ENCODE measurements at regions not wholly inside any gene's neighbourhood (a gene's known extent, or its start where the extent isn't known, plus 50 kb on each side); places are given as distances from the start of the nearest gene placed in this dataset.

GRCh38 chr4:67328393-67328792 is 216.9 kb downstream of the CENPC start (continued):
- TF ChIP-seq TCF4 (CRISPR knock-in tag; IDR thresholded peaks at IDR 0.05; ENCODE audit: borderline replicate concordance) (no peak), OSR1 (CRISPR knock-in tag; IDR thresholded peaks at IDR 0.05) (no peak), ZNF565 (CRISPR knock-in tag; conservative IDR thresholded peaks at IDR 0.05; ENCODE audit: low read depth) (no peak), ZFP30 (CRISPR knock-in tag; IDR thresholded peaks at IDR 0.05) (no peak), PPARA (CRISPR knock-in tag; IDR thresholded peaks at IDR 0.05; ENCODE audit: borderline replicate concordance) (no peak)

DNA sequence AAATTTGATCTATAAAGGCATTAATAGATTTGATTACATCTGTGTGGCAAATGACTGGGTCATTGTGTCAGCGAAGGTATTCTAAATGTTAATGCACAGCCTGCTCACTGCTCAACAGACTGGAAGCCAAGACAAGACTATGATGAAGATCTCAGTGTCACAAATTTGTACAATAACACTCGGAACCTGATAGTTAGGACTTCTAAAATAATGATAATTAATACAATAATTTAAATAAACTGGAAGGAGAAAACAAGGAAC is 217.4 kb downstream of the CENPC start:
- TF ChIP-seq ESRRG (CRISPR knock-in tag; IDR thresholded peaks at IDR 0.05) (no peak), ZC3H10 (CRISPR knock-in tag; IDR thresholded peaks at IDR 0.05) (no peak), ISL1 (CRISPR knock-in tag; IDR thresholded peaks at IDR 0.05) (no peak), SNAI2 (CRISPR knock-in tag; IDR thresholded peaks at IDR 0.05) (no peak), ZNF565 (CRISPR knock-in tag; conservative IDR thresholded peaks at IDR 0.05; ENCODE audit: low read depth) (no peak), CREB5 (CRISPR knock-in tag; IDR thresholded peaks at IDR 0.05; ENCODE audit: low read depth) (no peak), CSDC2 (CRISPR knock-in tag; IDR thresholded peaks at IDR 0.05) (no peak), ZFP30 (CRISPR knock-in tag; IDR thresholded peaks at IDR 0.05) (no peak)
- TF ChIP-seq, protein P1, sequence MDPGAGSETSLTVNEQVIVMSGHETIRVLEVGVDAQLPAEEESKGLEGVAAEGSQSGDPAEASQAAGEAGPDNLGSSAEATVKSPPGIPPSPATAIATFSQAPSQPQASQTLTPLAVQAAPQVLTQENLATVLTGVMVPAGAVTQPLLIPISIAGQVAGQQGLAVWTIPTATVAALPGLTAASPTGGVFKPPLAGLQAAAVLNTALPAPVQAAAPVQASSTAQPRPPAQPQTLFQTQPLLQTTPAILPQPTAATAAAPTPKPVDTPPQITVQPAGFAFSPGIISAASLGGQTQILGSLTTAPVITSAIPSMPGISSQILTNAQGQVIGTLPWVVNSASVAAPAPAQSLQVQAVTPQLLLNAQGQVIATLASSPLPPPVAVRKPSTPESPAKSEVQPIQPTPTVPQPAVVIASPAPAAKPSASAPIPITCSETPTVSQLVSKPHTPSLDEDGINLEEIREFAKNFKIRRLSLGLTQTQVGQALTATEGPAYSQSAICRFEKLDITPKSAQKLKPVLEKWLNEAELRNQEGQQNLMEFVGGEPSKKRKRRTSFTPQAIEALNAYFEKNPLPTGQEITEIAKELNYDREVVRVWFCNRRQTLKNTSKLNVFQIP (CRISPR knock-in tag; IDR thresholded peaks at IDR 0.05; ENCODE audit: borderline replicate concordance, low read depth): no peak
- no peak for ATAC-seq

DNA sequence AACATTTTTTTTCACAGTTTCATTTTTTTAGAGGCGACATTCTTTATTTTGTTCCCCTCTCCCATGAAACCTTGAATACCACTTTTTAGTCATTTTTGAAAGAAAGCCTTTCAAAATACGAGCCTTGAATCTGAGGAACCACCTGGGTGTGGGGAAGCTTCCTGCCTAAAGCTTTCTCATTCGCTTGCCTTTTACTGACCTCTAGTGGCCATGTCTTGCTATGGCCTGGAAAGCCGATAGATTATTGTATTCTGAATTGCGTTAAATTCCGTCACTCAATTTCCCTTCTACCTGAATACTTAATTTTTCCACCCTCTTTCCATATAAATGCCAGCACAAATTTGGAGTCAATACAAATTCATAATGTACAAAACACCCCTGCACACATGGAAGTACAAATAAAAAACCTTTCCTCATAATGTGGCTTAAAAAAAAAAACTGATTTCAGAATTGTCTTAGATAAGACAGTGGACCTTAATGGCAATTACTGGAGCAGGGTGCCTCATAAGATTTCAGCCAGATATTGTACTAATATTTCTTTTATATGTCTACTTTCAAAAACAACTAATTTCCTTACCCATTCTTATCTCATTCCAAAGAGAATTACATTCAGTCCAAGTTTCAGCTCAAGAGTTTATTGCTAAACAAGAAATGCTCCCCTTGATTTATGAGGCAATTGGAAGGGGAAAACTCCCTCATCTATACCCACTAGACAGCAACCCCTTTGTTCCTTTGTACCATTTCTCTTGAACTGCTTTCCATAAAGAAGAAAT is 217.9 kb downstream of the CENPC start:
- peak; percentile 95 for ATAC-seq
- TF ChIP-seq CSRNP3 (CRISPR knock-in tag; IDR thresholded peaks at IDR 0.05) (no peak), RARB (CRISPR knock-in tag; IDR thresholded peaks at IDR 0.05) (no peak), ZNF565 (CRISPR knock-in tag; conservative IDR thresholded peaks at IDR 0.05; ENCODE audit: low read depth) (no peak), ISL1 (CRISPR knock-in tag; IDR thresholded peaks at IDR 0.05) (no peak), GLIS3 (CRISPR knock-in tag; IDR thresholded peaks at IDR 0.05) (no peak), ZNF70 (CRISPR knock-in tag; IDR thresholded peaks at IDR 0.05) (no peak), SNAI2 (CRISPR knock-in tag; IDR thresholded peaks at IDR 0.05) (no peak), BACH2 (CRISPR knock-in tag; IDR thresholded peaks at IDR 0.05; ENCODE audit: borderline replicate concordance) (no peak), ZFP3 (CRISPR knock-in tag; IDR thresholded peaks at IDR 0.05) (no peak), ZC3H10 (CRISPR knock-in tag; IDR thresholded peaks at IDR 0.05) (no peak)
- TF ChIP-seq, protein P1 (CRISPR knock-in tag; IDR thresholded peaks at IDR 0.05; ENCODE audit: borderline replicate concordance, low read depth): no peak
- TF ChIP-seq, protein P2, sequence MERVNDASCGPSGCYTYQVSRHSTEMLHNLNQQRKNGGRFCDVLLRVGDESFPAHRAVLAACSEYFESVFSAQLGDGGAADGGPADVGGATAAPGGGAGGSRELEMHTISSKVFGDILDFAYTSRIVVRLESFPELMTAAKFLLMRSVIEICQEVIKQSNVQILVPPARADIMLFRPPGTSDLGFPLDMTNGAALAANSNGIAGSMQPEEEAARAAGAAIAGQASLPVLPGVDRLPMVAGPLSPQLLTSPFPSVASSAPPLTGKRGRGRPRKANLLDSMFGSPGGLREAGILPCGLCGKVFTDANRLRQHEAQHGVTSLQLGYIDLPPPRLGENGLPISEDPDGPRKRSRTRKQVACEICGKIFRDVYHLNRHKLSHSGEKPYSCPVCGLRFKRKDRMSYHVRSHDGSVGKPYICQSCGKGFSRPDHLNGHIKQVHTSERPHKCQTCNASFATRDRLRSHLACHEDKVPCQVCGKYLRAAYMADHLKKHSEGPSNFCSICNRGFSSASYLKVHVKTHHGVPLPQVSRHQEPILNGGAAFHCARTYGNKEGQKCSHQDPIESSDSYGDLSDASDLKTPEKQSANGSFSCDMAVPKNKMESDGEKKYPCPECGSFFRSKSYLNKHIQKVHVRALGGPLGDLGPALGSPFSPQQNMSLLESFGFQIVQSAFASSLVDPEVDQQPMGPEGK (CRISPR knock-in tag; IDR thresholded peaks at IDR 0.05; ENCODE audit: borderline replicate concordance): no peak

GRCh38 chr4:67325791-67326190 is 219.5 kb downstream of the CENPC start:
- no peak for ATAC-seq
- no peak for TF ChIP-seq ZNF565 (CRISPR knock-in tag; conservative IDR thresholded peaks at IDR 0.05; ENCODE audit: low read depth)
- TF ChIP-seq, protein P1 (CRISPR knock-in tag; IDR thresholded peaks at IDR 0.05; ENCODE audit: borderline replicate concordance, low read depth): no peak
- TF ChIP-seq CSRNP3 (CRISPR knock-in tag; IDR thresholded peaks at IDR 0.05): no peak
- no peak for TF ChIP-seq BACH2 (CRISPR knock-in tag; IDR thresholded peaks at IDR 0.05; ENCODE audit: borderline replicate concordance)
- TF ChIP-seq ISL1 (CRISPR knock-in tag; IDR thresholded peaks at IDR 0.05): no peak
- TF ChIP-seq CREB5 (CRISPR knock-in tag; IDR thresholded peaks at IDR 0.05; ENCODE audit: low read depth): no peak
- TF ChIP-seq ZNF8 (CRISPR knock-in tag; IDR thresholded peaks at IDR 0.05): no peak
- TF ChIP-seq TOX (CRISPR knock-in tag; IDR thresholded peaks at IDR 0.05; ENCODE audit: borderline replicate concordance): no peak
